ENCODE measurements at regions not wholly inside any gene's neighbourhood (a gene's known extent, or its start where the extent isn't known, plus 50 kb on each side); places are given as distances from the start of the nearest gene placed in this dataset.

DNA sequence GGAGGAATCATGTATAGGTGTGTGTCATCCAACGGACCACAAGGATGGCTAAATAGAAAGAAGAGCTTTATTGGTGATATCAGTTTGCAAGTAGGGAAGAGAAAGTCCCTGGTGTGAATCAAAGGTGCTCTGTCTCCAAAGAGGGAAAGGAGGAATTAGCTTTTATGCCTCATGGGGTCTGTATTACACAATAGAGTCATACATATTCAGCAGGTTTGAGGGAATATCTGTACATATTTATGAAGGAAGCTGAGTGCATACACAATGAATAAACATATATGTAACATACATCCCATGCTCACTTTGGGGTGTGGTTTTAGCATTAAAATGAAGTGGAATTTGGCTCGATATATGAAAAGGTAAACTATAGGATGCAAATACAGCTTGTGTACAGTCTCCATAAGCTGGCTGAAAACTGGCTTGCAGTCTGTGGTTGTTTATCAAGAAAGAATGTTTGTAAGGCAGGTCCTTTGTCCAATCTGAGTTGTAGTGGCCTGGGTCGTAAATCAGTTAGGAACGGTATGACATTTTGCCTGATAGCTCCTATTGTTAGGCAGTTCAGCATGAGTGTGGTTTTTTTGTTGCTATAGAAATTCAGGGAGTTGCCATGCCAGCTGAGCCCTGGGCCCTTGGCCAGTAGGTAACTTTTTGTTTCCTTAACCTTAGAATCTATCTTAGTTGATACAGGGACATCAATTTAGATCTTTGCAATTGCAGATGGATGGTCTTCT, 198.0 kb upstream of the ZP4 start:
- no peaks in the 10 kb centered on the region for H3K9me3 ChIP-seq (ENCODE audit: control insufficient read depth, insufficient read depth, low read depth, low read length)
- H3K27ac ChIP-seq (ENCODE audit: extremely low read depth, low read depth, low read length): no peak overlapping the region
- H3K4me3 ChIP-seq (ENCODE audit: low read depth, low read length): no peak overlapping the region
- ChIA-PET CTCF (interaction anchor here (1.5 kb wide), 1 partner anchor 10 kb away, joined by 3 read pairs; no protein-coding TSS in a partner anchor), POLR2A (no interaction called here)
- H3K4me1 ChIP-seq (ENCODE audit: control insufficient read depth, insufficient read depth, low read length): no peaks in the 10 kb centered on the region
- H3K36me3 ChIP-seq (ENCODE audit: control insufficient read depth in 2 of 2, insufficient read depth in 1 of 2, low read length in 2 of 2): no peaks in the 10 kb centered on the region
- TF ChIP-seq ZNF366 (tag by site-specific recombination; conservative IDR thresholded peaks at IDR 0.05) (no peak), MEIS1 (CRISPR knock-in tag; IDR thresholded peaks at IDR 0.05; ENCODE audit: borderline replicate concordance) (peak; percentile 95), HOXC10 (CRISPR knock-in tag; IDR thresholded peaks at IDR 0.05) (0 out of 2 replicates have a peak, but pooled peaks have one; percentile 36)
- TF ChIP-seq, protein P1, sequence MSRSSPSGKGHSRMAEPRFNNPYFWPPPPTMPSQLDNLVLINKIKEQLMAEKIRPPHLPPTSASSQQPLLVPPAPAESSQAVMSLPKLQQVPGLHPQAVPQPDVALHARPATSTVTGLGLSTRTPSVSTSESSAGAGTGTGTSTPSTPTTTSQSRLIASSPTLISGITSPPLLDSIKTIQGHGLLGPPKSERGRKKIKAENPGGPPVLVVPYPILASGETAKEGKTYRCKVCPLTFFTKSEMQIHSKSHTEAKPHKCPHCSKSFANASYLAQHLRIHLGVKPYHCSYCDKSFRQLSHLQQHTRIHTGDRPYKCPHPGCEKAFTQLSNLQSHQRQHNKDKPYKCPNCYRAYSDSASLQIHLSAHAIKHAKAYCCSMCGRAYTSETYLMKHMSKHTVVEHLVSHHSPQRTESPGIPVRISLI (tag by site-specific recombination; IDR thresholded peaks at IDR 0.05): no peak
- TF ChIP-seq, protein P2, sequence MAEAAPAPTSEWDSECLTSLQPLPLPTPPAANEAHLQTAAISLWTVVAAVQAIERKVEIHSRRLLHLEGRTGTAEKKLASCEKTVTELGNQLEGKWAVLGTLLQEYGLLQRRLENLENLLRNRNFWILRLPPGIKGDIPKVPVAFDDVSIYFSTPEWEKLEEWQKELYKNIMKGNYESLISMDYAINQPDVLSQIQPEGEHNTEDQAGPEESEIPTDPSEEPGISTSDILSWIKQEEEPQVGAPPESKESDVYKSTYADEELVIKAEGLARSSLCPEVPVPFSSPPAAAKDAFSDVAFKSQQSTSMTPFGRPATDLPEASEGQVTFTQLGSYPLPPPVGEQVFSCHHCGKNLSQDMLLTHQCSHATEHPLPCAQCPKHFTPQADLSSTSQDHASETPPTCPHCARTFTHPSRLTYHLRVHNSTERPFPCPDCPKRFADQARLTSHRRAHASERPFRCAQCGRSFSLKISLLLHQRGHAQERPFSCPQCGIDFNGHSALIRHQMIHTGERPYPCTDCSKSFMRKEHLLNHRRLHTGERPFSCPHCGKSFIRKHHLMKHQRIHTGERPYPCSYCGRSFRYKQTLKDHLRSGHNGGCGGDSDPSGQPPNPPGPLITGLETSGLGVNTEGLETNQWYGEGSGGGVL (tag by site-specific recombination; IDR thresholded peaks at IDR 0.05): no peak

DNA sequence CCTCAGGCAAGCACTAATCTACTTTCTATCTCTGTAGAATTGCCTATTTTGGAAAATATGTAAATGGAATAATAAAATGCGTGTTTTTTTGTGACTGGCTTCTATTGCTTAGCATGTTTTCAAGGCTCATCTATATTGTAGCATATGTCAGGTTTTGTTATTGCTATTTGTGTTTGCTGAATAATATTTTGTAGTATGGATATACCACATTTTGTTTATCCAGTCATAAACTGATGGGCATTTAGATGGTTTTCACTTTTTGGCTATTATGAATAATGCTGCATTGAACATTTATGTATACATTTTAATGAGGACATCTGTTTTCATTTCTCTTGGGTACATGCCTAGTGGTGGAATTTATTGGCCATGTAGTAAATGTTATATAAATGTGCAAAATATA, 183.3 kb upstream of the ZP4 start:
- TF ChIP-seq, protein P3, sequence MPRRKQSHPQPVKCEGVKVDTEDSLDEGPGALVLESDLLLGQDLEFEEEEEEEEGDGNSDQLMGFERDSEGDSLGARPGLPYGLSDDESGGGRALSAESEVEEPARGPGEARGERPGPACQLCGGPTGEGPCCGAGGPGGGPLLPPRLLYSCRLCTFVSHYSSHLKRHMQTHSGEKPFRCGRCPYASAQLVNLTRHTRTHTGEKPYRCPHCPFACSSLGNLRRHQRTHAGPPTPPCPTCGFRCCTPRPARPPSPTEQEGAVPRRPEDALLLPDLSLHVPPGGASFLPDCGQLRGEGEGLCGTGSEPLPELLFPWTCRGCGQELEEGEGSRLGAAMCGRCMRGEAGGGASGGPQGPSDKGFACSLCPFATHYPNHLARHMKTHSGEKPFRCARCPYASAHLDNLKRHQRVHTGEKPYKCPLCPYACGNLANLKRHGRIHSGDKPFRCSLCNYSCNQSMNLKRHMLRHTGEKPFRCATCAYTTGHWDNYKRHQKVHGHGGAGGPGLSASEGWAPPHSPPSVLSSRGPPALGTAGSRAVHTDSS (tag by site-specific recombination; IDR thresholded peaks at IDR 0.05): no peak
- TF ChIP-seq ZNF239 (tag by site-specific recombination; IDR thresholded peaks at IDR 0.05) (no peak), ZNF24 (tag by site-specific recombination; IDR thresholded peaks at IDR 0.05) (no peak), ZNF350 (tag by site-specific recombination; IDR thresholded peaks at IDR 0.05) (no peak), ZNF514 (tag by site-specific recombination; IDR thresholded peaks at IDR 0.05) (no peak), ZNF311 (tag by site-specific recombination; IDR thresholded peaks at IDR 0.05; ENCODE audit: borderline replicate concordance) (no peak), OVOL3 (tag by site-specific recombination; IDR thresholded peaks at IDR 0.05) (no peak), ZNF610 (tag by site-specific recombination; IDR thresholded peaks at IDR 0.05; ENCODE audit: borderline replicate concordance) (no peak), ZNF202 (tag by site-specific recombination; IDR thresholded peaks at IDR 0.05; ENCODE audit: borderline replicate concordance) (no peak), ZSCAN16 (tag by site-specific recombination; IDR thresholded peaks at IDR 0.05) (no peak), ZNF785 (tag by site-specific recombination; IDR thresholded peaks at IDR 0.05) (no peak)
- TF ChIP-seq, protein P4, sequence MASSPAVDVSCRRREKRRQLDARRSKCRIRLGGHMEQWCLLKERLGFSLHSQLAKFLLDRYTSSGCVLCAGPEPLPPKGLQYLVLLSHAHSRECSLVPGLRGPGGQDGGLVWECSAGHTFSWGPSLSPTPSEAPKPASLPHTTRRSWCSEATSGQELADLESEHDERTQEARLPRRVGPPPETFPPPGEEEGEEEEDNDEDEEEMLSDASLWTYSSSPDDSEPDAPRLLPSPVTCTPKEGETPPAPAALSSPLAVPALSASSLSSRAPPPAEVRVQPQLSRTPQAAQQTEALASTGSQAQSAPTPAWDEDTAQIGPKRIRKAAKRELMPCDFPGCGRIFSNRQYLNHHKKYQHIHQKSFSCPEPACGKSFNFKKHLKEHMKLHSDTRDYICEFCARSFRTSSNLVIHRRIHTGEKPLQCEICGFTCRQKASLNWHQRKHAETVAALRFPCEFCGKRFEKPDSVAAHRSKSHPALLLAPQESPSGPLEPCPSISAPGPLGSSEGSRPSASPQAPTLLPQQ (tag by site-specific recombination; IDR thresholded peaks at IDR 0.05): no peak
- H3K4me3 ChIP-seq (ENCODE audit: low read depth, low read length): no peak overlapping the region
- H3K4me1 ChIP-seq (ENCODE audit: control insufficient read depth, insufficient read depth, low read length): no peaks in the 10 kb centered on the region
- no peaks in the 10 kb centered on the region for H3K36me3 ChIP-seq (ENCODE audit: control insufficient read depth in 2 of 2, insufficient read depth in 1 of 2, low read length in 2 of 2)
- POLR2A ChIA-PET: no interaction called here
- CTCF ChIA-PET: no interaction called here
- H3K9me3 ChIP-seq (ENCODE audit: control insufficient read depth, insufficient read depth, low read depth, low read length): no peaks in the 10 kb centered on the region; the same call in 1 of the 2 replicates
- no peak overlapping the region for H3K27ac ChIP-seq (ENCODE audit: extremely low read depth, low read depth, low read length)
